HepG2 (cell line): ENCODE measurements at regions not wholly inside any gene's neighbourhood (a gene's known extent, or its start where the extent isn't known, plus 50 kb on each side); places are given as distances from the start of the nearest gene placed in this dataset.

Source experiments
- ATAC-seq: fragments of 200-7000 bp; cut with Tn5 transposase; 3 replicates; pipeline ENCODE4 v1.9.1; 2020; ENCODE audit warnings: mild to moderate bottlenecking, moderate library complexity
- BruUV-seq: library from RNA; stranded (reverse); fragments of 400-500 nt; replicated peaks from 2 replicates; lab custom pipeline; 2021; lab: Mats Ljungman, UMichigan
- CTCF ChIA-PET: fragments of 300-600 bp; formaldehyde crosslinking; extraction: SDS; loops from one replicate; lab custom pipeline; 2021; ENCODE audit warnings: low total read pairs, inconsistent platforms, low intra/inter-chr PET ratio; lab: Yijun Ruan, JAX
- POLR2A ChIA-PET: fragments of 350-600 bp; sonication (Branson Sonifier 250); formaldehyde crosslinking; loops from one replicate; lab custom pipeline; 2020; ENCODE audit warnings: antibody characterized with exemption, inconsistent platforms; lab: Yijun Ruan, JAX
- DNase-seq: peaks from one replicate; pipeline ENCODE4 v3.0.0-alpha.2; 2015; ENCODE audit warnings: low spot score
- FAIRE-seq: peaks from 3 replicates; lab custom pipeline; 2011; peaks lifted over from hg19 to GRCh38; lab: Jason Lieb, UNC
- H2AFZ ChIP-seq: one replicate; pipeline ENCODE4 v1.6.1; 2011; ENCODE audit warnings: low read length, inconsistent platforms
- H3K27ac ChIP-seq: fragments of 300-600 bp; 3 replicates; pipeline ENCODE4 v1.8.0; 2011; ENCODE audit warnings: mixed run types, mild to moderate bottlenecking, mixed read lengths, low read length, inconsistent platforms; ENCODE audit not compliant: insufficient read depth; ENCODE audit errors: extremely low read length
- H3K27me3 ChIP-seq, 2 experiments: fragments of 200-600 bp in 1 of 2; 2 replicates in 1 of 2; 3 replicates in 1 of 2; pipeline versions ENCODE4 v1.6.0 to v1.8.0; 2011; ENCODE audit warnings: low read length in 2 of 2, mild to moderate bottlenecking in 2 of 2, moderate library complexity in 2 of 2, inconsistent platforms in 1 of 2; ENCODE audit not compliant: insufficient read depth in 2 of 2, control insufficient read depth in 1 of 2
- H3K36me3 ChIP-seq, 2 experiments: fragments of 200-600 bp in 1 of 2; replicated peaks in 1 of 2; 2 replicates in 1 of 2; 3 replicates in 1 of 2; pipeline versions ENCODE4 v1.5.1 to v1.8.0; 2011; ENCODE audit warnings: low read length in 2 of 2, inconsistent platforms in 1 of 2; ENCODE audit not compliant: insufficient read depth in 2 of 2, control insufficient read depth in 1 of 2
- H3K4me1 ChIP-seq: 2 replicates; pipeline ENCODE4 v1.5.1; 2012; ENCODE audit warnings: low read length, inconsistent platforms; ENCODE audit not compliant: insufficient read depth
- H3K4me2 ChIP-seq: 2 replicates; pipeline ENCODE4 v1.6.0; 2011; ENCODE audit warnings: low read depth, low read length, inconsistent platforms
- H3K4me3 ChIP-seq, 3 experiments: fragments of 200-600 bp in 1 of 3; sonication (generic), shearing (Covaris generic) in 1 of 3; replicated peaks in 1 of 3; 2 replicates each; pipeline ENCODE4 v1.5.1; 2011 to 2016; ENCODE audit warnings: low read length in 3 of 3, inconsistent platforms in 2 of 3, low read depth in 2 of 3, mild to moderate bottlenecking in 2 of 3, control low read depth in 1 of 3, mixed read lengths in 1 of 3; ENCODE audit not compliant: insufficient read depth in 1 of 3
- H3K79me2 ChIP-seq: one replicate; pipeline ENCODE4 v1.6.1; 2011; ENCODE audit warnings: low read length, inconsistent platforms; ENCODE audit not compliant: insufficient read depth
- H3K9ac ChIP-seq: 2 replicates; pipeline ENCODE4 v1.6.0; 2011; ENCODE audit warnings: mild to moderate bottlenecking, low read depth, low read length, inconsistent platforms; ENCODE audit not compliant: insufficient read depth
- H3K9me3 ChIP-seq: 2 replicates; pipeline ENCODE4 v1.5.1; 2012; ENCODE audit warnings: mild to moderate bottlenecking, low read length
- H4K20me1 ChIP-seq: 2 replicates; pipeline ENCODE4 v1.6.0; 2011; ENCODE audit warnings: inconsistent platforms, mild to moderate bottlenecking, low read length, moderate library complexity; ENCODE audit not compliant: insufficient read depth
- FOXM1 ChIP-seq: sonication (generic); formaldehyde crosslinking; IDR thresholded peaks from 2 replicates; pipeline ENCODE4 v1.5.0; 2020; ENCODE audit warnings: missing genetic modification reagents
- HNRNPH1 ChIP-seq: fragments of 200-400 bp; formaldehyde crosslinking; optimal IDR thresholded peaks from 2 replicates; pipeline ENCODE3; 2017; ENCODE audit warnings: mild to moderate bottlenecking, low read depth, low read length
- ISL2 ChIP-seq: sonication (generic); formaldehyde crosslinking; IDR thresholded peaks from 2 replicates; pipeline ENCODE4 v1.5.0; 2020; ENCODE audit warnings: missing genetic modification reagents
- MIER2 ChIP-seq: IDR thresholded peaks from 2 replicates; pipeline ENCODE4 v1.6.1; 2016; ENCODE audit warnings: missing biosample characterization, missing genetic modification reagents
- ZNF121 ChIP-seq: sonication (generic); formaldehyde crosslinking; IDR thresholded peaks from 2 replicates; pipeline ENCODE4 v1.5.0; 2020; ENCODE audit warnings: mild to moderate bottlenecking, missing genetic modification reagents
- ZNF264 ChIP-seq: sonication (generic); formaldehyde crosslinking; IDR thresholded peaks from 2 replicates; pipeline ENCODE4 v1.4.0; 2020; ENCODE audit warnings: missing genetic modification reagents
- ZNF30 ChIP-seq: sonication (generic); formaldehyde crosslinking; IDR thresholded peaks from 2 replicates; pipeline ENCODE4 v1.5.0; 2020; ENCODE audit warnings: mild to moderate bottlenecking, missing genetic modification reagents
- ZNF614 ChIP-seq: IDR thresholded peaks from 2 replicates; pipeline ENCODE4 v1.6.1; 2018; ENCODE audit warnings: missing biosample characterization, missing genetic modification reagents, inconsistent platforms, borderline replicate concordance
- ZNF652 ChIP-seq: IDR thresholded peaks from 2 replicates; pipeline ENCODE4 v1.6.1; 2016; ENCODE audit warnings: low read depth, borderline replicate concordance
- WGBS: methylation state at CpG from one replicate; pipeline ENCODE4 v1.1.6; 2017; ENCODE audit warnings: low lambda C conversion rate; 5-methylcytosine and 5-hydroxymethylcytosine counted together
- in situ Hi-C: cut with HindIII; loops from 2 replicates; pipeline ENCODE4 v1.10.0; 2017; ENCODE audit warnings: low pct_unique_long_range_greater_than_20kb; ENCODE audit not compliant: extremely low pct_ligation_motif_present
- intact Hi-C: fragments of 100-400 bp; cut with micrococcal nuclease; formaldehyde crosslinking; loops from one replicate; pipeline ENCODE4 v1.10.0; 2022; ENCODE audit not compliant: unreplicated experiment
- TF ChIP-seq, protein P1 (sequence below): sonication (generic); formaldehyde crosslinking; IDR thresholded peaks from 2 replicates; pipeline ENCODE4 v1.4.0; 2020; ENCODE audit warnings: missing genetic modification reagents
- TF ChIP-seq, protein P2 (sequence below): conservative IDR thresholded peaks from 2 replicates; pipeline ENCODE4 v1.6.1; 2018; ENCODE audit warnings: missing genetic modification reagents
- TF ChIP-seq, protein P3 (sequence below): sonication (generic); formaldehyde crosslinking; IDR thresholded peaks from 2 replicates; pipeline ENCODE4 v1.5.1; 2020; ENCODE audit warnings: missing genetic modification reagents, mild to moderate bottlenecking, borderline replicate concordance

DNA sequence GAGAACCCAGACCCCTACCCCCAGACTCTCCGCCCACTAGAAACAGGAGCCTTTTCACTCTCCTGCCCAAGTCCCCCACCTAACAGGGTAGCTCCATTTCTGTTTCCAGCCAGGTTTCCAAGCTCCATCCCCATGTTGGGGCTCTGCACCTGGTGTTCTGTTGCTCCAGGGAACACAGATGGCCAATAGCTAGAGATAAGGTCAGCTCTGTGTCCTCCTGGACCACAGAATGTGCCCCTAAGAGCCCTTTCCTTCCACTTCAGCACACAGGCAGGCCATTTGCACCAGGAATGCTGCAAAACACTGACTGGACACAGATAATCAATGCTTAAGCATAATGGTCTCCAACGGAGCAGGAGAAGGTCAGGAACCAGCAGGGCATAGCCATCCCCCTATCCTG is 159.4 kb downstream of the QRSL1 start:
- ChIA-PET CTCF (no interaction called here), POLR2A (interaction anchor here (2.6 kb wide), 1 partner anchor 10 kb away, joined by 13 read pairs; no protein-coding TSS in a partner anchor)
- ATAC-seq (no peak), FAIRE-seq (no peak), DNase-seq (no peak)
- no peak overlapping the region for H2AFZ ChIP-seq
- BruUV-seq, result no TSS peak
- intact Hi-C loops, result loop anchor here (5.0 kb wide), 1 partner anchor 36 kb away; no protein-coding TSS in a partner anchor
- H3K4me2 ChIP-seq, result no peak overlapping the region
- no peaks in the 10 kb centered on the region for H3K27me3 ChIP-seq
- H3K9me3 ChIP-seq, result no peaks in the 10 kb centered on the region
- H3K9ac ChIP-seq, result no peak overlapping the region
- peaks cover 98% of the 10 kb centered on the region for H3K4me1 ChIP-seq
- no peaks in the 10 kb centered on the region for H3K79me2 ChIP-seq
- TF ChIP-seq ISL2 (CRISPR knock-in tag), result no peak
- WGBS, result 87% methylated on average over 2 of the region's 2 CpGs
- in situ Hi-C loops, result no loop called here
- no peak overlapping the region for H3K4me3 ChIP-seq
- H4K20me1 ChIP-seq, result no peaks in the 10 kb centered on the region
- H3K27ac ChIP-seq, result no peak overlapping the region
- no peaks in the 10 kb centered on the region for H3K36me3 ChIP-seq

DNA sequence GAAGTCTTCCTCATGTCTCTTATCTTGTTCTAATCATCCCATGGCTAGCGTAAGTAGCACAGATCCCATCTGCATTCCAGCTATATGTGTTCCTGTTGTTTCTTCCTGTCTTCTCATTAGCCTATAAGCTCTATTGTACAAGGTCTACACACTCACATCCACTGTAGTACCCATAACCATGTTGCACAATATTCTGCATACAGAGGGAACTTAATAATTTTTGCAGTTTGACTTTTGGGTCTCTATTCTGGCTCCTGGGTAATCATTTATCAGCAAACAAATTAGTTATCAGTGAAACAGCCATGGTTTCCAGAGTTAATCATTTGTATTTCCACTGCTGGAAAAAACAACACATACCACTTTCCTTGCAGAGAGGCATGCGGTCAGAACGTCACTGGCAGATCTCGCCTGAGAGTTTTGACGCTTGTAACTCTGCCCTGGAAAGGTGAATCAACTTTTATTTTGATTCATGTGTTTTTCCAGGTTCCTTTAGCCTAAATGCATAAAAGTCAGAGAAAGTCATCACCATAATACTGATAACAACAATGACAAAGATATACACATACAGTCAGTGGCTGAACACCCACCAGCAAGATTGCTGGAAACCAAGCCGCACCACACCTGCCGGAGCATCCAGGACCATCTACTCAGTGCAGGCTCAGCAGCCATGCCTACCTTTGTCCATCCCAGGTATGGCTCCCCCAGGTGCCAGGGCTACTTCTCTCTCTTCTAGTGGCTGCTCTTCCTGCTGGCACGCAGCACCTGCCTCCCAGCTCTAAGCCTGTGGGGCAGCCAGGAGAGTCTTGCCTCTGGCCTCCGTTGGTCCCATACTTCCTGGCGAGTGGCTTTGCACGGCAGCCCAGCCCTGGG is 158.2 kb downstream of the QRSL1 start:
- in situ Hi-C loops (no loop called here), intact Hi-C loops (loop anchor here (1.0 to 5.0 kb wide), 2 partner anchors 35 to 56 kb away; no protein-coding TSS in a partner anchor)
- H3K27ac ChIP-seq, result peak overlapping the region; percentile 55
- ChIA-PET POLR2A (interaction anchor here (2.7 kb wide), 1 partner anchor 11 kb away, joined by 23 read pairs; no protein-coding TSS in a partner anchor), CTCF (no interaction called here)
- no TSS peak for BruUV-seq
- H3K27me3 ChIP-seq, result no peaks in the 10 kb centered on the region
- peak; percentile 92 for DNase-seq
- peaks cover 98% of the 10 kb centered on the region for H3K4me1 ChIP-seq
- H3K9me3 ChIP-seq, result no peaks in the 10 kb centered on the region
- no peaks in the 10 kb centered on the region for H3K36me3 ChIP-seq
- H3K79me2 ChIP-seq, result no peaks in the 10 kb centered on the region
- H3K4me3 ChIP-seq, result peak overlapping the region; percentile 46 to 63 (median 50); a peak in 5 of 6 replicates
- 52% methylated on average over 11 of the region's 11 CpGs for WGBS
- no peaks in the 10 kb centered on the region for H4K20me1 ChIP-seq
- peak overlapping the region; percentile 58 for H3K9ac ChIP-seq
- H2AFZ ChIP-seq, result peak overlapping the region; percentile 81
- peak; percentile 88 for ATAC-seq
- FAIRE-seq, result peak; percentile 87
- peak overlapping the region; percentile 78 for H3K4me2 ChIP-seq
- 0 out of 2 replicates have a peak, but pooled peaks have one; percentile 33 for TF ChIP-seq ZNF264 (CRISPR knock-in tag)
- TF ChIP-seq, protein P1, sequence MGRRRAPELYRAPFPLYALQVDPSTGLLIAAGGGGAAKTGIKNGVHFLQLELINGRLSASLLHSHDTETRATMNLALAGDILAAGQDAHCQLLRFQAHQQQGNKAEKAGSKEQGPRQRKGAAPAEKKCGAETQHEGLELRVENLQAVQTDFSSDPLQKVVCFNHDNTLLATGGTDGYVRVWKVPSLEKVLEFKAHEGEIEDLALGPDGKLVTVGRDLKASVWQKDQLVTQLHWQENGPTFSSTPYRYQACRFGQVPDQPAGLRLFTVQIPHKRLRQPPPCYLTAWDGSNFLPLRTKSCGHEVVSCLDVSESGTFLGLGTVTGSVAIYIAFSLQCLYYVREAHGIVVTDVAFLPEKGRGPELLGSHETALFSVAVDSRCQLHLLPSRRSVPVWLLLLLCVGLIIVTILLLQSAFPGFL, result no peak
- 0 out of 2 replicates have a peak, but pooled peaks have one; percentile 48 for TF ChIP-seq MIER2 (CRISPR knock-in tag)
- 0 out of 2 replicates have a peak, but pooled peaks have one; percentile 39 for TF ChIP-seq ZNF614 (CRISPR knock-in tag)
- peak; percentile 7; the same call in 1 of the 2 replicates for TF ChIP-seq ZNF652 (CRISPR knock-in tag)
- no peak for TF ChIP-seq ZNF121
- TF ChIP-seq, protein P2, sequence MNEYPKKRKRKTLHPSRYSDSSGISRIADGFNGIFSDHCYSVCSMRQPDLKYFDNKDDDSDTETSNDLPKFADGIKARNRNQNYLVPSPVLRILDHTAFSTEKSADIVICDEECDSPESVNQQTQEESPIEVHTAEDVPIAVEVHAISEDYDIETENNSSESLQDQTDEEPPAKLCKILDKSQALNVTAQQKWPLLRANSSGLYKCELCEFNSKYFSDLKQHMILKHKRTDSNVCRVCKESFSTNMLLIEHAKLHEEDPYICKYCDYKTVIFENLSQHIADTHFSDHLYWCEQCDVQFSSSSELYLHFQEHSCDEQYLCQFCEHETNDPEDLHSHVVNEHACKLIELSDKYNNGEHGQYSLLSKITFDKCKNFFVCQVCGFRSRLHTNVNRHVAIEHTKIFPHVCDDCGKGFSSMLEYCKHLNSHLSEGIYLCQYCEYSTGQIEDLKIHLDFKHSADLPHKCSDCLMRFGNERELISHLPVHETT, result no peak
- no peak for TF ChIP-seq HNRNPH1
- 0 out of 2 replicates have a peak, but pooled peaks have one; percentile 46 for TF ChIP-seq ZNF30
- TF ChIP-seq FOXM1, result no peak
- TF ChIP-seq, protein P3, sequence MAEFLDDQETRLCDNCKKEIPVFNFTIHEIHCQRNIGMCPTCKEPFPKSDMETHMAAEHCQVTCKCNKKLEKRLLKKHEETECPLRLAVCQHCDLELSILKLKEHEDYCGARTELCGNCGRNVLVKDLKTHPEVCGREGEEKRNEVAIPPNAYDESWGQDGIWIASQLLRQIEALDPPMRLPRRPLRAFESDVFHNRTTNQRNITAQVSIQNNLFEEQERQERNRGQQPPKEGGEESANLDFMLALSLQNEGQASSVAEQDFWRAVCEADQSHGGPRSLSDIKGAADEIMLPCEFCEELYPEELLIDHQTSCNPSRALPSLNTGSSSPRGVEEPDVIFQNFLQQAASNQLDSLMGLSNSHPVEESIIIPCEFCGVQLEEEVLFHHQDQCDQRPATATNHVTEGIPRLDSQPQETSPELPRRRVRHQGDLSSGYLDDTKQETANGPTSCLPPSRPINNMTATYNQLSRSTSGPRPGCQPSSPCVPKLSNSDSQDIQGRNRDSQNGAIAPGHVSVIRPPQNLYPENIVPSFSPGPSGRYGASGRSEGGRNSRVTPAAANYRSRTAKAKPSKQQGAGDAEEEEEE (CRISPR knock-in tag), result no peak
